ENCODE measurements at regions not wholly inside any gene's neighbourhood (a gene's known extent, or its start where the extent isn't known, plus 50 kb on each side); places are given as distances from the start of the nearest gene placed in this dataset.

GRCh38 chr1:73860421-73860950 is 337.5 kb downstream of the LRRIQ3 start:
- TF ChIP-seq CTCF (IDR thresholded peaks at IDR 0.05) (no peak), POLR2A (IDR thresholded peaks at IDR 0.05) (no peak)

Data from uterus (tissue), 2 donors.